EL (cell line): ENCODE measurements at regions not wholly inside any gene's neighbourhood (a gene's known extent, or its start where the extent isn't known, plus 50 kb on each side); places are given as distances from the start of the nearest gene placed in this dataset.
"Not testable (repeated sequence)": the region's sequence is repeated elsewhere in the genome, so short reads cannot be mapped to it uniquely, and the experiment has no call there.

Source experiments
- DNase-seq: peaks from one replicate; pipeline ENCODE4 v3.0.0-alpha.2; 2016

DNA sequence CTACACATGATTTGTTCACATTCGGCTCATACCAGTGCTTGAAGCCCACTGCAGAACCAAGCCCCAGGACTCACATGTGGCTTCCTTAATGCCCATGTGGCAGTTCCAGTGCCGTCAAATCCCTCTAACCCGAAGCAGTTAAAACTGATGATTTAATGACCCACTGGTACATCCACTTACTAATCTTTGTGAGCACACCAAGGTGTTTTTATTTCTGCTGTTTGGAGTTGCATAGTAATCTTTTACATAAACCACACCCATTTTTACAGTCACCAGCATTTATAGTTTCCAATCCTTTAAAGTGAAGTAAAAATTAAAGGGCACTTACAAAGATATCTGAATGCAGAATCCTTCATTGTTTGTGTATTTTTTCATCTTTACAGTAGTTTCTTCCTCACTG is 232.0 kb downstream of the ANKRD60 start:
- DNase-seq, result no peak

DNA sequence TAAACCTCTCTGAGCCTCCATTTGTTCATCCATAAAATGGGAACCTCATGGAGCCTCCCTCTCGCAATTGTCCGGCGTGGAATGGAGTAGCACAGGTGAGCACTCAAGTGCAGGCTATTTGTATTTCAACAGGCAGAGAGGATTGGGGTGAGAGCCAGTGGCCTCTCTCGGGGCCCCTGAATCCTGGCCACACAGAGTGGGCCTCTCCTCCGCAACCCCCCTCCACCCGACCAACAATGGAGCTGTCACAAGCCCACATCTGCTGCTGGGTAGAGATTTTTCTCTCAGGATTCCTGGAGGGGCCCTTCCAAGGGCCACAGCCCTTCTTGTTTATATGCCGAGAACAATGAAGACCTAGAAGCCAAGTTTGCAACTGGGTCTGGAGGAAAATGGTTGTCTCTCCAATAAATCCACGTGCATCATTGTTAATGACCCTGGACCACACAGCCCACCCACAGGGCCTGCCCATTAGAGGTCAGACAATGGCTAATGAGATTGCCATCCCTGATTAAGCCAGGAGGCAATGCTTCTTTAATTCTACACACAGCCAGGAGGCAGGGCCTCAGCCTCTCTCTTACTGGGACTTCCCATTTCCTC is 233.0 kb downstream of the ANKRD60 start:
- DNase-seq, result no peak

GRCh38 chr20:57993716-57994431 is 234.6 kb downstream of the ANKRD60 start:
- no peak for DNase-seq

DNA sequence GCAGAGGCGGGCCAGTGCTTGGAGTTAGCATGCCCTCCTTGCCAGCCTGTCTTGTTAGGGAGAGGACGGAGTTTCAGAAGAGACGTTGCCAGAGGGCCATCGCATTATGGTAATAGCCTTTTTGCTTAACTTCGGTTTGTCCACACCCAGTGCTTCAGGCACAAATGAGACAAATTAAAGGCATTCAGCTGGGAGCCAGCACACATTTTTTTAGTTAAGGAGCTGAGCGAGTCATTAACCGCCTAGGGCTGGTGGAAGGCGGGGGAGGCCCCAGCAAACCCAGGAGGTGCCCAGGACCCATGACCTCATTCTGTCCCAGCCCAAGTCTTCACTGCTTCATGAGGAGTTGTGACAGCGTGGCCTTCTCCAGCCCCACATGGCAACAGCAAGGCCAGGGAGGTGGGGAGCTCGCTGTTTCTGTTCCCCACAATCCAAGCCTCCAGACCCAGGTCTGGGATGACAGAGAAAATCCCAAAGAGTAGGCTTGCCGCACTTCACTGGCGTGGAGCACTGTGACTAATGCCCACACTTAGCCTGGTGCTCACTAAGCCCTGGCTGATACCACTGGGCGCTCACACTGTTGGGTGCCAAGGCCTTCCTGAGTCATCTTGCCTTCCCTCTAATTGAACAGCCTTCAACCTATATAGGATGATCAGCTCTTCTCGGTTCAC is 237.1 kb downstream of the ANKRD60 start:
- peak; percentile 91 for DNase-seq

DNA sequence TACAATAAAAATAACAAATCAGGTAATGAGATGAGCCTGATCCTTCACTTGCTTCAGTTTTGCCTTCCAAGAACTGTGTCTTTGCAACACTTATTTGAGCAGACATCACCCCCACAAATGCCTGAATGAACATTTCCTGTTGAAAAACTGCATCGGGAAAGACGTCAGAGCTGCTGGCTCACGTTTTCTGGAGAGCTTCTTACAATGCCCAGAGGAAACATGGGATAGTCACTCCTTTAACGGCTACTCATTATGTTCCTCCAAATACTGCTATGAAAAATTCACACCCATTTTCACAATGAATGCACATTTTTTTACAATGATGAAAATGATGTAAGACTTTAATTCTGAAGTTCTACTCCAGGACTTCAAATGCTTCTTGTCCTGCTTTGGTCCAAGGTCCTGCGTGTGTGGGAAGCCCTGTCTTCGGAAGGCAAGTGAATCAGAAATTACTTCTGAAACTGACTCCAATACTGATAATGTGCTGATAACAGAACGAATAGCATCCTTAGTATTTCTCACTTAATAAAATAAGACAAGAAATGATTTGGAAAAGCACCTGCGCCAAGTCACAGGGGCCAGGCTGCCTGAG is 238.0 kb downstream of the ANKRD60 start:
- peak; percentile 71 for DNase-seq

DNA sequence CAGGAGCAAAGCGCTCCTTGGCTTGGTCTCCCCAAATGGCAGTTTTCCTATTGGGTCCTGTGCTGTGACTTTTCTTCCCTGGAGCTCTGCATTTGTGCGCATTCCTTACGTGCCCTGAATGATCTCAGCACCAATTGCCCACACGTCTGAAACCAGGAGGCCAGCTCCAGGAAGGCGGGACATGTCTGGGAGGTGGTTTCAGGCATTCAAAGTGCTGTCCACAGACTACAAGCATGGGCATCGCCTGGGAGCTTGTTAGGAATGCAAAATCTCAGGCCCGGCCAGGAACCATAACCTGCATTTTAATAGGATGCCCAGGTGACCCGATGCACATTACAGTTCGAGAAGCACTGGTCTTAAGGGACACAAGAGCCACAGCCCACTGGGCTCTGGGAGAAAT is 239.6 kb downstream of the ANKRD60 start:
- no peak for DNase-seq

- no peak for DNase-seq
These were observed 240.0 kb downstream of the ANKRD60 start for GRCh38 chr20:57988422-57988821.

GRCh38 chr20:57987659-57988058 is 240.8 kb downstream of the ANKRD60 start:
- no peak for DNase-seq

DNA sequence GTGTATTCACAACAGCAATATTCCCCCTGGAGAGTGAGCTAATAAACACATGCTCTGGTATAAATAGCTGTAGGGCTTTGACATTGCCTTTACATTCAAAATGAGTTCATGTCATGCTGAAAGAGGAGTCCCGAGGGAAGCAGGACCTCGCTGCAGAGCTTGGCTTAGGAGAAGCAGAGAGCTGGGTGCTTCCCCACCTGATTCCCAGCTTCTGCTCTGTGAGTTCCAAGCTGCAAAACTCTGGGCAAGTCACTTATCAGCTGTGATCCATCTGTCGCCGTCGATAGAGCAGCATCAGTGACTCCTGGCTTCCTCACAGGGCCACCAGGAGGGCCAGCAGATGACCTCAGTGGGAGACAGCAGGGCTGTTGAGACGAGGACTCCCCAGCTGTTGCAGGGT is 241.8 kb downstream of the ANKRD60 start:
- no peak for DNase-seq

- no peak for DNase-seq
These were observed 243.2 kb downstream of the ANKRD60 start for GRCh38 chr20:57985278-57985677.

DNA sequence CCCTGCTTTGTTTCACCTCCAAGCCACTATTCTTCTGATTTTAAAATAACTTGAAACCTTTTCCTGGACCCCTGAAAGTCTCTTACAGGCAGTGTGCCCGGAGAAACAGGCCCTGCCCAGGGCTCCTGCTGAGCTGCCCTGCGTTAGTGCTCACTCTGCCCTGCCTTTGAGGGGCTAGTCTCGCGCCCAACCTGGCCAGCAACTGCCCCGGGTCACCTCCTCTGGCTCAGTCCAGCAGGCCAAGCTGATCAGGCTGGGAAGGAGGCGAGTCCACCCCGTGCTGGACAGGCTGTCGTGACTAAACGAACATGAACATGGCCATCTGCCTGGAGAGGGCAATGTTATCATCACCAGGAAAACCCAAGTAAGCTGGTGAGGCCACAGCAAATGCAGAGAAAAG is 245.4 kb downstream of the ANKRD60 start:
- no peak for DNase-seq

GRCh38 chr20:57980506-57980905 is 247.9 kb downstream of the ANKRD60 start:
- DNase-seq, result no peak

- no peak for DNase-seq
These were observed 250.9 kb downstream of the ANKRD60 start for GRCh38 chr20:57977569-57977968.

DNA sequence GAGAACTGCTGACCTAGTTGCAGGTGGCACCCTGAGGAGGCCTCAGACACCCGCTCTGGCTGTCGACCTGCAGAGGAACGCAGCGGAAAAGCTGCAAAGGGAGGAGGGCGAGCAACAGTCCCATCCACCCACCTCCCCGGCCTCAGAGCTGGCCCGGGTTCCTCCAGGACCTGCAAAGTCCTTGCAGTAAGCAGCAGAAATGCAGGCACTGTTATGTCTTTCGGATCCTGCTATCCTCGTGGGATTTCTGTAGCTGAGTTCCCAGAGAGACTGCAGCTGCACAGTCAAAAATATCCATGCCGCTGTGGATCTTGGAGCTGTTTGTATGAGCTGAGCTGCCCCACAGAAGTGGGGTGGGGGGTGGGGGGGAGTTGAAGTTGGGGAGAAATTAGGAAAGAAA is 251.3 kb downstream of the ANKRD60 start:
- no peak for DNase-seq

DNA sequence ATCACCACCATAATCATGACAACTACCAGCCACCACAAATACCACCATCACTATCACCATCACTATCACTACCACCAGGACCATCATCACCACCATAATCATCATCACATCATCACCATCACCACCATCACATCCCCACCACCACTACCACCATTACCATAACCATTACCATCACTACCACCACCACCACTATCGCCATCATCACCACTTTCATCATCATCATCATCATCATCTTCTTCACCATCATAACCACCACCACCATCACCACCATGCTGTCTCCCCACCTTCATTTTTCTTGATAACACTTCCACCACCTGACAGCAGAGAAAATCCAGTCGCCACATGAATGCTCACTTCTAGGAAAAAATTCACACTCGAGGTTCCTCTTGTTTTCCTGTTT is 253.6 kb downstream of the ANKRD60 start:
- DNase-seq, result no peak

GRCh38 chr20:57973886-57974285 is 254.6 kb downstream of the ANKRD60 start:
- no peak for DNase-seq

DNA sequence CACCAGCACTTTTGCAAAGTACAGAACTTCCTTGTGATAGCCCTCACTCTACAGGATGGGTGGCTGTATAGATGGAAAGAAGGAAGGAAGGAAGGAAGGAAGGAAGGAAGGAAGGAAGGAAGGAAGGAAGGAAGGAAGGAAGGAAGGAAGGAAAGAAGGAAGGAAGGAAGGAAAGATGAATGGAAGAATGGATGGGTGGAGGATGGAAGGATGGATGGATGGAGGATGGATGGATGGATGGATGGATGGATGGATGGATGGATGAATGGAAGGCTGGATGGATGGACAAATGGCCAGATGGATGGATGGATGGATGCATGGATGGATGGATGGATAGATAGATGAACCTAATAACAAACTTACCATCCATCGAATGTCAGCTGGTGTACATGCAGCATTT is 256.9 kb downstream of the ANKRD60 start:
- not testable (repeated sequence) for DNase-seq

GRCh38 chr20:57970856-57971255 is 257.6 kb downstream of the ANKRD60 start:
- DNase-seq, result no peak

DNA sequence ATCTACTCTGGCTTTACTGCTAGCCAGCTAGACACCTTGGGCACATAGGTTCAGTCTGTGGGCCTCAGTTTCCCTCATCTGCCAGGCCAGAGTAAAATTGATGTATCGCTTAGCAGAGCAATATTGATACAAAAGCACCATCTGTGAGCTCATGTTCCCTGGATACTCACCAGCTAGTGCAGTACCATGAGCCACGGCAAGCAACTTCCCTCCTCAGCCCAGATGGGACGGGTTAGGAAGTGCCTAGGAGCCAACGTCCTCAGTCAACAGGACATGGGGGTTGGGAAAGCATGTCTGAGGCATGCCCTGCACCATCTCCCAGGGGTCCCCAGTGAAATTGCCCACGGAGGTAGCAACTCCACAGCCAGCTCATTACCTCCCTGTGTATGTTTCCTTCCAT is 258.3 kb downstream of the ANKRD60 start:
- DNase-seq, result no peak

DNA sequence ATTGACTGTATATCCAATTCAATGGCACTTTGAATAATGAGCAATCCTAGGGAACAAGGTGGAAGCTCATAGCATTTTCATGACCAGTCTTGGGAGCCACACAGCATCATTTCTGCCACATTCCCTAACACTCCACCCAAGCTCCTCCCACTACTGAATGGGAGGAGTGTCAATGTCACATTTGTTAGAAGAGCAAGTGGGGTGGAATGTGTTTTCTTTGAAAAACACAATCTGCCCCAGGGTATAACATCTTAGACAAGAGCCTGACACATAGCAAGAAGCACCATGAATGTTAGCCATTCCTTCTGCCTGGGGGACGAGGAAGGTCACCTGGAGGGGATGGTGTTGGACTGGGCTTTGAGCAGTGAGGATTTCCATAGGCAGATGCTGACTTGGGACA is 258.3 kb upstream of the PMEPA1 start:
- peak; percentile 14 for DNase-seq

DNA sequence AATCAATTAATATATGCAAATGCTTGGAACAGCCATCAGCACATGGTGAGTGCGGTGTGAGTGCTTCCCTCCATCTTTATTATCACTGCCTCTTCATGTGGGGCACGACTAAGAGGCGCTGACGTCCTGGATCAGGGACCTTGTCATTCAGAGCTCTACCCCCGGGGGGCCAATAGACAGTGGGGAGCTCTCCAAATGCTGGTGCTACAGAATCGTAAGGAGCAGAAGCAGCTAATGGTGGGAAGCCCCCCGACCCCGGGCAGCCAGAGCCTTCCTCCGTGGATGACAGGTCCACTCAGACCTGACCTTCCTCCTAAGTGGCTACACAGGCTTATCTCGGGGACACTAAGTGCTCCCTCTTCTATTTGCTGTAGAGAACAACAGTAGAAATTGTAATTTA is 257.5 kb upstream of the PMEPA1 start:
- DNase-seq, result no peak

DNA sequence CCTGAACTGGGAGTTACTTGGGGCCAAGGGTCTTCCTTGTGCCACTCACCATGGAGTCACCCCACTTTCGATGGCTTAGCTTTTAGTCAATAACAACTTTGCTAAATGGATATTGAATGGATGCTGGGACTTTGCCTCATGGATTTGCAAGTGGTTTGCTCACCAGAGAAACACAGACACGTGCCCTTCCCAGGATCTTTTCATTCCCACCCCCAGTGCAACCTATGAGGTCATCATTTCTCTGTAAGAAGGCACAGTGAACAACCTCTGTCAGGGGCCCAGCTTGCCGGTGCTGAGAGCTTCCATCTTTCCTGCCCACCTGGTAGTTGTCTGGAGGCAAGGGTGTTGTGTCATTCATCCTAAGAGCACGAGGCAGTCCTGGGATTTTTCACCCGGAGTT is 256.8 kb upstream of the PMEPA1 start:
- DNase-seq, result no peak

DNA sequence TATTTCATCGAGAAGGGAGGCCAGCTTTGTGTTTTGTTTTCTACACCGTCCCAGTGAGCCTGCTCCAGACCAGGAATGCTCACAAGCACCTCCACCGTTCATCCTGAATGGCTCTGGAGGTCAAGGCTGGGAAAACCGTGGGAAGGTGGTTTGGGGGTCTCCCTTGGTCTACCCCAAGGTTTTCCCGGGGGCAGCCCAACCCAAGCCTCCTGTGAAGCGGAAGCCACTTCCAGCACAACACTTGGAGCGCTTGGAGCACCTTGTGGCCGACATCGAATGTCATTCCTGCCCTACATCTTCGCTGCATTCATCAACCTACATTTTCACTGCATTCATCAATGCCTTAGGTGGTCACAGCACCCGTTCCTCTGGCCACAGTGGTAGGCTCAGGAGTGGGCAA is 255.6 kb upstream of the PMEPA1 start:
- no peak for DNase-seq
